IMR-90 (cell line): ENCODE measurements at regions not wholly inside any gene's neighbourhood (a gene's known extent, or its start where the extent isn't known, plus 50 kb on each side); places are given as distances from the start of the nearest gene placed in this dataset.

Experiments
- MAZ ChIP-seq: IDR thresholded peaks from 2 replicates; pipeline ENCODE4 v1.6.1; 2012; ENCODE audit warnings: low read depth, mild to moderate bottlenecking, low read length, improper control_type of control experiment, moderate library complexity, borderline replicate concordance
- POLR2A ChIP-seq: IDR thresholded peaks from 2 replicates; pipeline ENCODE4 v1.6.1; 2012; ENCODE audit warnings: mild to moderate bottlenecking, low read depth, low read length
- TF ChIP-seq, protein P1 (sequence below): conservative IDR thresholded peaks from 2 replicates; pipeline ENCODE4 v1.5.1; 2012; ENCODE audit warnings: mild to moderate bottlenecking, low read depth, low read length, improper control_type of control experiment

DNA sequence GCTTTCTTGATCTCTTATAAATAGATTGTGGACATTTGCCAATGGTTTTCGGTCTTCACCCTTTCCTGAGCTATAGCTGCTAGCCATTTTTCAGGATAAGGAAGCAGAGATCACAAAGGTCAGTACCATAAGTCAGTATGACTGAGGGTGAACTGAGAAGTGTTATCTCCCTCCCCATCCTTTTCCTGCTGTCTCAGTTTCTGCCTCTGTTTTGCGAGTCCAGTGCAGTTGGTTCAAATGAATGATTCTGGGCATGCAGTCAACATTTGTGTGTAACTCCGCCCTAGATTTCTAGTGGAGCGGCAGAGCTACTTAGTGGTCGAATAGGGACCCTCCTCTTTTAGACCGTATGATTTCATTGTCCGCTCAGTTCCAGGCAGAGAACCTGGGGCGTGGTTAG is 460.8 kb upstream of the ARGLU1 start:
- TF ChIP-seq, protein P1, sequence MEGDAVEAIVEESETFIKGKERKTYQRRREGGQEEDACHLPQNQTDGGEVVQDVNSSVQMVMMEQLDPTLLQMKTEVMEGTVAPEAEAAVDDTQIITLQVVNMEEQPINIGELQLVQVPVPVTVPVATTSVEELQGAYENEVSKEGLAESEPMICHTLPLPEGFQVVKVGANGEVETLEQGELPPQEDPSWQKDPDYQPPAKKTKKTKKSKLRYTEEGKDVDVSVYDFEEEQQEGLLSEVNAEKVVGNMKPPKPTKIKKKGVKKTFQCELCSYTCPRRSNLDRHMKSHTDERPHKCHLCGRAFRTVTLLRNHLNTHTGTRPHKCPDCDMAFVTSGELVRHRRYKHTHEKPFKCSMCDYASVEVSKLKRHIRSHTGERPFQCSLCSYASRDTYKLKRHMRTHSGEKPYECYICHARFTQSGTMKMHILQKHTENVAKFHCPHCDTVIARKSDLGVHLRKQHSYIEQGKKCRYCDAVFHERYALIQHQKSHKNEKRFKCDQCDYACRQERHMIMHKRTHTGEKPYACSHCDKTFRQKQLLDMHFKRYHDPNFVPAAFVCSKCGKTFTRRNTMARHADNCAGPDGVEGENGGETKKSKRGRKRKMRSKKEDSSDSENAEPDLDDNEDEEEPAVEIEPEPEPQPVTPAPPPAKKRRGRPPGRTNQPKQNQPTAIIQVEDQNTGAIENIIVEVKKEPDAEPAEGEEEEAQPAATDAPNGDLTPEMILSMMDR, result no peak
- TF ChIP-seq MAZ (no peak), POLR2A (no peak)
